Stimulated activated memory B cell treated with anti-CD40 and anti-IgM and Interleukin-4, amounts not matched to agents 10 μg/mL and 1 μg/mL and 100 μg/mL, for 72 hours (primary cell): ENCODE measurements at regions not wholly inside any gene's neighbourhood (a gene's known extent, or its start where the extent isn't known, plus 50 kb on each side); places are given as distances from the start of the nearest gene placed in this dataset.

Experiments
- ATAC-seq: fragments of 150-1000 bp; cut with Tn5 transposase; 2 replicates; pipeline ENCODE4 v1.10.0; 2021
- H3K27ac Mint-ChIP-seq: one replicate; pipeline ENCODE4 v1.8.0; 2022; ENCODE audit warnings: mild to moderate bottlenecking, mixed read lengths
- H3K27me3 Mint-ChIP-seq: one replicate; pipeline ENCODE4 v1.8.0; 2022; ENCODE audit warnings: mixed read lengths
- H3K36me3 Mint-ChIP-seq: one replicate; pipeline ENCODE4 v1.8.0; 2022; ENCODE audit warnings: mixed read lengths
- H3K4me1 Mint-ChIP-seq: one replicate; pipeline ENCODE4 v1.8.0; 2022; ENCODE audit warnings: mixed read lengths
- H3K4me3 Mint-ChIP-seq: one replicate; pipeline ENCODE4 v1.8.0; 2022; ENCODE audit warnings: mild to moderate bottlenecking, moderate library complexity, mixed read lengths
- H3K9me3 Mint-ChIP-seq: one replicate; pipeline ENCODE4 v1.8.0; 2022; ENCODE audit warnings: mixed read lengths

DNA sequence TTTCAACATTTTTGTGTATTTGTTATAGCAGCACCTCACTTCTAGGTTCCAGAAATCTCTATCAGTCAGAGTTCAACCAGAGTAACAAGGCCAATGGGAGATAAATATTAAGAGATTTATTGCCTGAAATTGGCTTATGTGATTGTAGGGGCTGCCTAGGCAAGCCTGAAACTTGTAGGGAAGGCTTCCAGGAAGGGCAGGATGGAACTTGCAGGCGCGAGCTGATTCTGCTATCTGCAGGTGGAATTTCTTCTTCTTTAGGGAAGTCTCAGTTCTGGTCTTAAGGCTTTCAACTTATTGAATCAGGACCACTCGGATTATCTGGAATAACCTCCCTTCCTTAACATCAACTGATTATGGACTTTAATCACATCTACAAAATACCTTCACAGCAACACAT is 199.5 kb upstream of the NLRP1 start:
- no peak overlapping the region for H3K27ac Mint-ChIP-seq
- H3K36me3 Mint-ChIP-seq: no peaks in the 10 kb centered on the region
- peaks cover 13% of the 10 kb centered on the region for H3K9me3 Mint-ChIP-seq

DNA sequence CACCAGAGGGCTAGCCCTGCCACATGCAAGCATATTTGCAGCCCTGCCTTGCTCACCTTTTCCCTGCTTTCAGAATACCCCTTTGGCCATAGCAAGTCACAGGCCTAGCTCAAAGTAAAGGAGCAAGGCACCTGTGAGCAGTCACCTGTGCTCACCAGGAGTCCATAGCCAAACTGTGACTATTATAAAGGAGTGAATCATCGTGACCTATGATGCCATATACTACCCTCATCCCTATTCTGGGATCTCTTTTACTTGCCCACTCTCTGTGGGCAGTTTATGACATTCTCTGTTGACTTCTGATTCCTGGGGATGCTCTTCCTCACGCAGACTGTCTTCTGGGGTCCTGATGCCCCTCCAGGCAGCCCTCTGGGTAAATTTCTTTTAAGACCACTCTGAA is 200.5 kb upstream of the NLRP1 start:
- H3K27me3 Mint-ChIP-seq: peaks cover 16% of the 10 kb centered on the region
- peaks cover 13% of the 10 kb centered on the region for H3K9me3 Mint-ChIP-seq
- no peak overlapping the region for H3K4me3 Mint-ChIP-seq
- no peak for ATAC-seq
- no peaks in the 10 kb centered on the region for H3K36me3 Mint-ChIP-seq
- no peaks in the 10 kb centered on the region for H3K4me1 Mint-ChIP-seq
- H3K27ac Mint-ChIP-seq: no peak overlapping the region

More for the DNA sequence above, 199.5 kb upstream of the NLRP1 start:
- Mint-ChIP-seq H3K4me3 (no peak overlapping the region), H3K4me1 (no peaks in the 10 kb centered on the region), H3K27me3 (peaks cover 19% of the 10 kb centered on the region)
- ATAC-seq: no peak

DNA sequence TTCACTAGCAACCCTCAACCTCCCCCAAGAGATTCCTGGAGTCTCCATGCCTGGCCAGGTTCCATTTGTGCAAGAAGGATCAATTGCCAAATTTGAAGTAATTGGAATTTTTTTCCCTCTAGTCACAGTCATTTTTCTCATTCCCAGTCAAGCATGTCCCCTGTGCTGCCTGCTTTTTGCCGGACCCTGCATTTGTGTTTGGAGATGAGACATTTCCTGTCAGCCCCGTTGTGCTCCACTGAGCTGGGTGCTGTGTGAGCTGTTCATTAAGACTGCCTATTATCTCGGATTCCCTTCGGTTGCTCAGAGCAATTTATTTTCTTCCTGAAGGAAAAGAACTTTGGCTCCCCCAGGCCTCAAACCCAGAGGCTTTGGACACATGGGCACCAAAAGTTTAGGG is 201.0 kb upstream of the NLRP1 start:
- peak; percentile 44 for ATAC-seq
- Mint-ChIP-seq H3K4me1 (no peaks in the 10 kb centered on the region), H3K27me3 (peaks cover 19% of the 10 kb centered on the region), H3K36me3 (no peaks in the 10 kb centered on the region), H3K27ac (no peak overlapping the region), H3K4me3 (no peak overlapping the region), H3K9me3 (peaks cover 13% of the 10 kb centered on the region)

DNA sequence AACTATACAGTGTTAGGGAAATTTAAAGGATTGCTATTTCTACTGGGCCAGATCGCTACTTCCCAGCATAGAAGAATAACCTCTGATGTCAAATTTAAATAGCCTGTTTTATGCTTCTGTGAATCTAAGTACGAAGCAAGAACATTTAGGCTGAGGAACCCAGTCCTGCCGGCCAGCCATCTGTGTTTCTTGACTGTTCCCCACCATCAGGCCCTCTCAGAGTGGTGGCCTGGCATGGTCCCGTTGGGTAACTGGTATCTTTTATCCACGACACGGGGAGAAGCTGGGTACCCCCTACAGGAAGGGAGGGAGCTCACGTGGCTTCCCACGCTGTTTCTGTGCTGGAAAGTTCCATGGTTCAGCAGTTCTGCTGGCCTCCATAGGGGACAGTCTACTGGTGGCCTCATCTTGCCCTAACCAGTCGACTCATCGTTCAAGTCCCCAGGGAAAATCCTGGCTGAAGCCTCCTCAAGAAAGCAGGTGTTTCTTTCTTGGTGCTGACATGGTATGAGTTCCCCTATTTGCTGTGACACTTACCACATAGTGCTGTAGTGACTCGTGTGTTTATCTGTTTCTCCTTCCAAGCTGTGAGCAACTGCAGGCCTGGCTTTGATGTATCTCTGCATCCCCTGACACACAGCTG is 201.7 kb upstream of the NLRP1 start:
- Mint-ChIP-seq H3K36me3 (no peaks in the 10 kb centered on the region), H3K4me1 (no peaks in the 10 kb centered on the region), H3K27me3 (peaks cover 19% of the 10 kb centered on the region), H3K4me3 (no peak overlapping the region), H3K27ac (no peak overlapping the region), H3K9me3 (peaks cover 9% of the 10 kb centered on the region)
- peak; percentile 81 for ATAC-seq

DNA sequence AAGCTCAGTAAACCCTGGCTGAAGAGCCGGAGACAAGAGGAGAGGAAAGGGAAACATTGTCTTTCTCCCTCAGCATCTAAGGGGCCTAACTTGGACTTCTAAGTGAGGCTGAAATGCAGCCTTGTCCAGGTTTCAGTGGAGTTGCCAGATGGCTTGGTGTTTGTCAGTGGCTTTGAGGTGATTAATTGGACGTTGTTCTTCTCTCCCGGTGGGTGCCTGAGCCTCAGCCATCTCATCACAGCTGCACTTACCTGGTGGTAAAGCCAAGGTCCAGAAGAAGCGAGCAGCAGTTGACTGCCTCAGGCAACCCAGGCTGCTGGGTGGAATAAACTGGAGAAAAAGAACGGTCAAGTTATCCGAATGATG is 202.2 kb upstream of the NLRP1 start:
- H3K36me3 Mint-ChIP-seq: no peaks in the 10 kb centered on the region
- H3K4me1 Mint-ChIP-seq: no peaks in the 10 kb centered on the region
- peaks cover 24% of the 10 kb centered on the region for H3K27me3 Mint-ChIP-seq
- ATAC-seq: no peak
- peaks cover 8% of the 10 kb centered on the region for H3K9me3 Mint-ChIP-seq
- H3K4me3 Mint-ChIP-seq: no peak overlapping the region
- H3K27ac Mint-ChIP-seq: no peak overlapping the region

DNA sequence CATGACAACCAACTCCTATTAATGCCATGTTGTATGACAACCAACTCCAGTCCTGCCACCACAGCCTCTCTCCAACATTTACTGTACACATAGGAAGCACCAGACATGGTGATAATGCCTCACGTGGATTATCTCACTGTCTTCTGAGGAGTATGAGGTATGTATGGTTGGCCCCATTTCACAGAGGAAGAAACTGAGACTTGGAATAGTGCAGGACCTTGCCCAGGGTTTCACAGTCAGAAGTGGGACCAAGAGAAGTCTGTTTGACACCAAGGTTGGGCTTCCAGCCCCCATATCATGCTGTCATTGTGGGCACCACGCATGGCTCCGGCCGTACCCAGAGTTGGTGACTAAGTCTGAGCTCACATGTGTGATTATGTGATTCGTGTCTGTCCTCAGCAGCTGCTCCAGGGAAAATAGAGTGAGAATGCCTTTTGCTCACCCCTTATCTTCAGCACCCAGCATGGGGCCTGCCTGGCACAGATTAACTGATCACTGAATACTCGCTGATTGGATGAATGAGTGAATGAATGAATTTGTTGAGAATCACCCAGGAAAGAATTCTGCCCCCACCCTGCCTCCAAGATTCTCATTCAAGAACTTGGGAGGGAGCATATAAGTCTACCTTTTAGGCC is 204.1 kb upstream of the NLRP1 start:
- no peaks in the 10 kb centered on the region for H3K36me3 Mint-ChIP-seq
- H3K4me1 Mint-ChIP-seq: no peaks in the 10 kb centered on the region
- peaks cover 10% of the 10 kb centered on the region for H3K9me3 Mint-ChIP-seq
- H3K4me3 Mint-ChIP-seq: no peak overlapping the region
- H3K27me3 Mint-ChIP-seq: peaks cover 36% of the 10 kb centered on the region
- no peak for ATAC-seq
- no peak overlapping the region for H3K27ac Mint-ChIP-seq

DNA sequence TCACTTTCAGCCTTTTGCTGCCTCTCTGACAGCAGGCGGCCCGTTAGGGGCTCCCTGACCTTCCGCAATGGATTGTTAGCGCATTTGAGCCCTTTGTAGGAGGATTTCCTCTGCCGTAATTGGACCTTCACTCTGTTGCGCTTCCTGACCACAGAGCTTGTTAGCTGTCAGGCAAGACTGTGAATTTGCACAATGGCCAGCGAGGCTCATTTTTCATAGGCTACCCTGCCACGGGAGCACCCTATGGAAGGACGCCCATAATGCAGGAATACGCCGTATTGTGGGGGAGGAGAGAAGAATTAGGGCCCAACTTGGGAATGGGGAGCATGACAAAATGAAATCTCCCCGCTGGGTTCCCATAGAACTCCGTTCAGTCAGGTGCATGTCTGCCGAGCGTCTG is 205.2 kb upstream of the NLRP1 start:
- Mint-ChIP-seq H3K27ac (no peak overlapping the region), H3K27me3 (peaks cover 36% of the 10 kb centered on the region), H3K4me1 (no peaks in the 10 kb centered on the region), H3K36me3 (no peaks in the 10 kb centered on the region), H3K9me3 (peaks cover 6% of the 10 kb centered on the region), H3K4me3 (no peak overlapping the region)
- ATAC-seq: no peak

DNA sequence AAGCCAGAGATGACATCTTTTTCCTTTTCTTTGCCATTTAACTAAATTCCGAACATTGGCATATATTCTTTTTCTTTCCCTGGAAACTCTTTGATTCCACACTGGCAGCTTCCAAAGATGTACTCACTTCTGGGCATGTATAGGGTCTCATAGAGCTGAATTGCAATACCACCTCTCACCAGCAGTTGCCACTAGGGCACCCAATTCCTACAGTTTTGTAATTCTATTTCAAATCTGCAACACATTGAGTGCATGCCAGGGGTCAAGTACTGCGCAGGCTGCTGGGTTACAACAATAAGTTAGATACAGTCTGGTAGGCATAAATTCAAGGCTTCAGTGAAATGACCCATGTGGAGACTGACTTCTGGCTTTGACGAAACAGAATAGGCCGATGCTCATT is 208.8 kb upstream of the NLRP1 start:
- Mint-ChIP-seq H3K27ac (no peak overlapping the region), H3K9me3 (peaks cover 6% of the 10 kb centered on the region), H3K36me3 (no peaks in the 10 kb centered on the region), H3K4me3 (no peak overlapping the region), H3K4me1 (no peaks in the 10 kb centered on the region), H3K27me3 (peaks cover 44% of the 10 kb centered on the region)
- ATAC-seq: no peak

DNA sequence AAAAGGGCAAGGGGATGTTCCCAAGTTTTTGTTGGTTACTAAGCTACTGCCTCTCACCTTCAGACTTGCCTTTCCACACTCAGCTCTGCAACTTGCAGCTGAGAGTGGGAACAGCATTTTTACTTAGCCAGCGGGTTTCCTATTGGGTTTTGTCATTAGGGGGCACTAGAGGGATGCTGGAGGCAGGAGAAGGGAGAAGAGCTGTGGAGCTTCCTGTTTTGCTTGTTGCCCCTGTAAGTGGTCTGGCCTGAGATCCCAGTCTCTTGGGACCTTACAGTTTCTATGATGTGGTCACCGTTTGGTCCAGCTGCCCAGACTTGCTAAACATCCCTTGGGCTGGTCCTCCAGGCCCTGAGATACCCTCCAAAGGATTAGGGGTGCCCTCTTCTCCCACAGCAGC is 209.6 kb upstream of the NLRP1 start:
- Mint-ChIP-seq H3K4me1 (no peaks in the 10 kb centered on the region), H3K9me3 (peaks cover 6% of the 10 kb centered on the region), H3K27ac (no peak overlapping the region), H3K36me3 (no peaks in the 10 kb centered on the region), H3K4me3 (no peak overlapping the region), H3K27me3 (peaks cover 50% of the 10 kb centered on the region)
- ATAC-seq: no peak

DNA sequence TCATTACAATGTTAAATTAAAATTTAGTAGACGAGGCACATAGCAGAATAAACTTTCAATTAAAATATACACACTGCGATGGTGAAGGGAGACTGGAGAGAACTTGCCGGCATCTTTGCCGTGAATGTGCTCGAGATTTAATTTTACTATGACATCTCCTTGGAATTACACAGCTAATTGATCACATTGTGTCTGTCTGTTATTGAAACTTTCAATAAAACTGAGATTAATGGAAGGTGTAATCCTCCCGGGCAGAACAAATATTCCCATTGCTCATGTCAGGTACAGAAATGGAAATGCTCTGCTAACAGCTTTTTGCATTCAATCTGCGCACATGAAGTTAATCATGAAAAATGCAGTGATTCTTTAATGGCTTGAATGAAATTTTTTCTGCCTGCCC is 210.1 kb upstream of the NLRP1 start:
- H3K27ac Mint-ChIP-seq: no peak overlapping the region
- peaks cover 52% of the 10 kb centered on the region for H3K27me3 Mint-ChIP-seq
- H3K36me3 Mint-ChIP-seq: no peaks in the 10 kb centered on the region
- H3K4me1 Mint-ChIP-seq: no peaks in the 10 kb centered on the region
- no peak for ATAC-seq
- peaks cover 6% of the 10 kb centered on the region for H3K9me3 Mint-ChIP-seq
- H3K4me3 Mint-ChIP-seq: no peak overlapping the region

DNA sequence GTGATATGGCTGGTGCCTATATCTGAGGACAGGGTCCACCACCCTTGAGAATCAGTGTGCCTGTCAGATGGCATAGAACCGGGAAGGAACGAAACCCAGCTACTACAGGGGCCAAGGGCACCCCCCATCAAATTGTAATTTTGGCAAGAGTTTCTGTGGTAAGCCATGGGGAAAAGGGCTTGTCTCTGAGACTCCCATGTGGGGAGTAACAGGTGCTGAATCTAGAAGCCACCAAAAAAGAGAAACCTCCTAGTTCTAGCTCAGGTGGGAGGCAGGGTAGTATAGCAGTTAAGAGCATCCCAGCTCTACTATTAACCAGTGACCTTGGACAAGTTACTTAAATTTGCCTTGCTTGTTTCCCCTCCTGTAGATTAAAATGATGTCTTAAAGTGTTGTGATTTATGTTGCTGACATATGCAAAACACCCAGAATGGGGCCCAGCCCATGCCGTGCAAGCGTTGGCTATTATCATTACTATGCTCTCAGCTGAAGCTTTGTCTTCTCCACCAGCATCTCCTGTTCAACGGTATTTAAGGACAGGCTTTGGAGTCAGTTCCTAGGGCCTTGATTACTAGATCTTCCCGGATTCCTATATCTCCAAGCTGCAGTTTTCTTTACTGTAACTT is 210.7 kb upstream of the NLRP1 start:
- Mint-ChIP-seq H3K4me1 (no peaks in the 10 kb centered on the region), H3K36me3 (no peaks in the 10 kb centered on the region), H3K4me3 (no peak overlapping the region), H3K9me3 (peaks cover 6% of the 10 kb centered on the region), H3K27ac (no peak overlapping the region), H3K27me3 (peaks cover 52% of the 10 kb centered on the region)
- ATAC-seq: no peak

DNA sequence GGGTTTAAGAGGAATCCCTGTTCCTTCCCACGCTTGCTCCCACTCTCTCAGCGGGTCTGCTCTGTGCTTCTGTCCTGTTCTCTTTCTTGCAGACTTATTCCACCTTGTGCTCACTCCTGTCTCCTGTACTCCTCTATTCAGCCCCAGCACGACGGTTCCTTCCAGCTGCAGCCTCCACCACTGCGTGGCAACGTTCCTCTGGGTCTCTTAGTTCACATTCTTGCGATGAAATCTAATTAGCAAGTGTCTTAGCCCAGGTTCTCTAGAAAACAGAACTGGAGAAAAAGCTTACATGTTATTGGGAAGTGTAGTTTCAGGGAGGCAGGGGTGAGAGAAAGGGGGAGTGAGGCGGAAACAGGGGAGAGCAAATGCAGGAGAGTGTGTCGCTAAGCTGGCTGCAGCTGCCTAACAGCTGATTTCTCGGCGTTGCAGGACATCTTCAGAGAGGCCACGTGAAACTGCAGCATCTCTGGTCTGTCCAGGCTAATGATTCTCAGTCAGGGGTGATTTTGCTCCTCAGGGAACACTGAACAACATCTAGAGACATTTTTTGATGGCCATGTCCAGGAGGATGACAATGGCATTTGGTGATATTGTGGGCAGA is 213.2 kb upstream of the NLRP1 start:
- Mint-ChIP-seq H3K27me3 (peaks cover 42% of the 10 kb centered on the region), H3K36me3 (no peaks in the 10 kb centered on the region), H3K9me3 (peaks cover 6% of the 10 kb centered on the region), H3K4me1 (no peaks in the 10 kb centered on the region), H3K27ac (no peak overlapping the region), H3K4me3 (no peak overlapping the region)
- ATAC-seq: no peak

DNA sequence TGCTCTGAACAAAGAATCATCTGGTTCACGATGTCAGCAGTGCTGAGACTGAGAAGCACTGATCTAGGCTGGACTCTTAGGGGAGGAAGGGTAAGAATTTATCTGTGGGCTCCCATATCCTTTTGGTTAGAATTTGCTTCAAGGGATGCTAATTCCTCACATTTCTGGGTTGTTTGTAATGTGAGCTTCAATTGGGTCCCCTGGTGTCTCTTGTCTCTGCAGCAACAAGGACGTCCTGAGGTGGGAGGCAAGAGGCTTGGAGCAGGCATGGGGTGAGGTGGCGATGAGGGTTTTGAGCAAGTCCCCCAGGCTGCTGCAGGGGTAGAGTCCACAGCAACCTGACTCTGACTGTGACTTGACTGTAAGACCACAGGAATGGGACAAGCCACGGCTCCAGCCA is 213.8 kb upstream of the NLRP1 start:
- Mint-ChIP-seq H3K27me3 (peaks cover 37% of the 10 kb centered on the region), H3K36me3 (no peaks in the 10 kb centered on the region), H3K4me3 (no peak overlapping the region), H3K27ac (no peak overlapping the region), H3K4me1 (no peaks in the 10 kb centered on the region), H3K9me3 (peaks cover under 1% of the 10 kb centered on the region)
- no peak for ATAC-seq

DNA sequence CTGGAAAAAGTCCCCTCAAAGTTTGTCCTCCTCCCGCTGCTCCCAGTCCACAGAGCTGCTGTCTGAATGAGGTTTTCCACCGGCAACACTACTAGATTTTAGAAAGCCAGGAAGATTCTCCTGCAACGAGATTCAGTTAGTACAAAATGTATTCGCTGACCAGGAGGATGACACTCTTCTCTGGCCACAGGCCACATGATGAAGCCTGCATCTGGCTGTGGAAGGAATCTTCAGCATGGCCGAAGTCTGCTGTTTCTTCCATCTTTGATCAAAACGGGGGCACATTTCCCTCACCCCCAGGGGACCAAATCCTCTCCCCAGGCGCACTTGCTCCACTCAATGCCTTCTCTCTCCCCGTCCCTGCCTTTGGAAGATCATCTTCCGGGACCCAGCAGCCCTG is 215.8 kb upstream of the NLRP1 start:
- peaks cover 8% of the 10 kb centered on the region for H3K9me3 Mint-ChIP-seq
- H3K4me1 Mint-ChIP-seq: no peaks in the 10 kb centered on the region
- no peak overlapping the region for H3K4me3 Mint-ChIP-seq
- H3K27ac Mint-ChIP-seq: no peak overlapping the region
- ATAC-seq: no peak
- H3K27me3 Mint-ChIP-seq: peaks cover 53% of the 10 kb centered on the region
- no peaks in the 10 kb centered on the region for H3K36me3 Mint-ChIP-seq

DNA sequence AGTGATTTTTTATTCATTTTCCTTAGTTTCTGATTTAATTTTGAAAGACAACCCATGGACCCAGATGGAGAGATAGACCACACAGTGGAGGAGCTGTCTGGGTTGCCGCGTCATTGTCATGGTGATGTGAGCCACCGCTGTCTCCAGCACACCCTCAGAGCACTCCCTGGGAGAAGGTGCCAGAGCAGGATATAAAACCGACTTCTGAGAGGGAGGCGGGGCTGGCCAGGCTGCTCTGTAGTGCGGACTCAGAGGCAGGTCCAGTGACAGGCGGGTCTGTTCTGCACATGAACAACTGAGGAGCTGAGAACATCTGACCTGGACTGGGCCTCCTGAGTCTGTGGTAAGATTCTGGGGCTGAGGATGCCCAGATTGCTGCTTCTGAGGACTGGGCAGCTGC is 216.3 kb upstream of the NLRP1 start:
- Mint-ChIP-seq H3K27ac (no peak overlapping the region), H3K36me3 (no peaks in the 10 kb centered on the region), H3K4me3 (no peak overlapping the region), H3K27me3 (peaks cover 53% of the 10 kb centered on the region), H3K4me1 (no peaks in the 10 kb centered on the region), H3K9me3 (peaks cover 8% of the 10 kb centered on the region)
- ATAC-seq: no peak

DNA sequence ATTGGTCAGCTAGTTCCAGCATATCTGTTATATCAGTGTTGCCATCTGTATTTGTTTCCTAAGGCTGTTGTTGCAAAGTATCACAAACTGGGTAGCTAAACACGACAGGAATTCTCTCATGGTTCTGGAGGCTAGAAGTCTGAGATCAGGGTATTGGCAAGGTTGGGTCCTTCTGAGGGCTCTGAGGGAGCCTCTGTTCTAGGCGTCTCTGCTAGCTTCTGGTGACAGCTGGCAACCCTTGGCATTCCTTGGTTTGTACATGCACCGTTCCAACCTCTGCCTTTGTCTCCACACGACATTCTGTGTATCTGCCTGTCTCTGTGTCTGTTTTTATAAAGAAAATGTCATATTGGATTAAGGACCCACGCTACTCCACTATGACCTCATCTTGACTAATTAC is 219.9 kb upstream of the NLRP1 start:
- H3K36me3 Mint-ChIP-seq: no peaks in the 10 kb centered on the region
- no peak overlapping the region for H3K27ac Mint-ChIP-seq
- H3K9me3 Mint-ChIP-seq: peaks cover 8% of the 10 kb centered on the region
- no peak for ATAC-seq
- H3K4me1 Mint-ChIP-seq: no peaks in the 10 kb centered on the region
- peaks cover 58% of the 10 kb centered on the region for H3K27me3 Mint-ChIP-seq
- no peak overlapping the region for H3K4me3 Mint-ChIP-seq
